ENCODE measurements at regions not wholly inside any gene's neighbourhood (a gene's known extent, or its start where the extent isn't known, plus 50 kb on each side); places are given as distances from the start of the nearest gene placed in this dataset.

DNA sequence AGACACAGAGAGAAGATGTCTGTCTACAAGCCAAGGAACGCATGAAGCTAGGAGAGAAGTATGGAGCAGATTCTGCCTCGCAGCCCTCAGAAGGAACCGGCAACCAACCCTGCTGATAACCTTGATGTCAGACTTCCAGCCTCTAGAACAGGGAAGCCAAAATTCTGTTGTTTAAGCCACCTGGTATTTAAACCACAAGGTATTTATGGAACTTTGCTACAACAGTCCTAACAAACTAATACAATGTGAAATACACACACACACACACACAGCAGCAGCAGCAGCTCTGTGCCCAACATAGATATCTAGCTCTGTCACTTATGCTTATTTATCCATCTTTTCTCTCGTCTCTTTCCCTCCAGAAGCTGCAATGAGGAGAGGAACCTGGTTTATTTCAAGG lies 400.0 kb downstream of the ETS1 start:
- no peak for DNase-seq

DNA sequence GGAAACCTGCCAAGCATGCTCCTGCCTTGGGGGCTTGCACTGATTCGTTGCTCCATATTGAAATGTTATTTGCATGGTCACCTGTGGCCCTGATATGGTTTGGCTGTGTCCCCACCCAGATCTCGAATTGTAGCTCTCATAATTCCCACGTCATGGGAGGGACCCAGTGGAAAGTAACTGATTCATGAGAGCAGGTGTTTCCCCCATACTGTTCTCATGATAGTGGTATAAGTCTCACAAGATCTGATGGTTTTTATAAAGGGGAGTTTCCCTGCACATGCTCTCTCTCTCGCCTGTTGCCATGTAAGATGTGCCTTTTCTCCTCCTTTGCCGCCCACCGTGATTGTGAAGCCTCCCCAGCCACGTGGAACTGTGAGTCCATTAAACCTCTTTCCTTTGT lies 402.4 kb downstream of the ETS1 start:
- no peak for DNase-seq

GRCh38 chr11:128182844-128183243 lies 404.5 kb downstream of the ETS1 start:
- DNase-seq: no peak

DNA sequence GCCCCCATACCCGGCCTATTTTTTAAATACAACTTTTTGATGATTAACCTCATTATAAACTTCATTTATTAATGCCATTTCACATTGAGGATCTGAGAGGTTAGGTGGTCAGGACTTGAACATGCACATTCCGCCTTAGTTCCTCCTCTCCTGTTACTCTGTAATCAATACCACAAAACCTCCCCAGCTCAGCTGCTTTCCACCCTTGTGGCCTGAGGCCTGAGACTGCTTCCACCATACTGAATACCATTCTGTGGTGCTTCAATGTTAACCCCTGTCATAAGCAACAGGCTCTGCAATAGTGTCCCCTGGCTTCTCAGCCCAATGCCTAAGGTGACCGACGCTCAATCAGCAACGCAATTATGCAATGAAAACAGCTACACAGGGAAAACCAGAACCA lies 405.4 kb downstream of the ETS1 start:
- no peak for DNase-seq

DNA sequence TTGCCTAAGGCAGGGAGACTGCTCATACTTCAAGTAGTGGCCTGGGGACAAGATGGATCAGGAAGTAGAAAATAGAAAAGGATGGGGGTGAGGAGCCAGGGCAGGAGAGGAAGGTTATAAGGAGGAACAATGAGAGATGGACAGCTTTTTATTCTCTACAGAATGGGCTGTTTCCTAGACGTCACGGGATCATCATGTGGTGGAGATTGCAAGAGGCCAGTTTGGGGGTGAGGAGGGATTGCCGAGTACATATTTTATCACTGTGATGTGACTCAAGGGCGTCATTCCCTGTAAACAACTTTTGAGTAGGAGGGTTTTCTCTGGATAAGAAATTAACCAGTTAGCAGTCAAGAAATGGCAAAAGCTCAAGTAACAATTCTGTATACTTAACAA lies 406.3 kb downstream of the ETS1 start:
- DNase-seq: no peak

DNA sequence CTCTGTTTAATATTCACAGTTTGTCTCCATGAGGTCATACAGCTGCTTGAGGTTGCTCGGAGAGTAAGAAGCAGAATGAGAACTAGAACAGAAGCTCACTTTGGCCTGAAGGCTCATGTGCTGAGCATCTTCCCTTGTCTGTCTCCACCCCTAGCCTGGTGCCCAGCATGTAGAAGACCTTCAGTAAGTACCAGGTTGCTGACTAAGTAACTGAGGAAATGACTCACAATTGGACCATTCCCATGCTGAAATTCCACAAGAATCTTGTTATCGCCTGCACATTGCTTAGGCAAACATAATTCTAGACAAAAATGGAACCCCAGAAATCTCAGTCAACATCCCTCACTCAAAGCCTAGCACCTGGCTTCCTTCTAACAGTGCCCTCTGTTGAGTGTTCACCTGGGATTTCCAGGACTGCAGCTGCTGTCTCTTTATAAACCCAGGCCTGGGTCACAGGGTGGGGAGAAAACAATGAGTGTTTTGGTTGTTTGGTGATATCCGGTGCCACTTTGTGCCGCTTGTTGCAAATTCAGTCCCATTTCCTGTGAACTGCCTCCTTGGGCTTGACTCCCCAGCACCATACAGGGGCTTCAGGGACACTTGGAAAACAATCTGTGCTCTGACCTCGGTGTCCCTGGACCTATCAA lies 406.8 kb downstream of the ETS1 start:
- peak; percentile 59 for DNase-seq

- DNase-seq: no peak
These were observed 407.8 kb downstream of the ETS1 start for GRCh38 chr11:128179512-128179911.

GRCh38 chr11:128179039-128179438 lies 408.3 kb downstream of the ETS1 start:
- no peak for DNase-seq

DNA sequence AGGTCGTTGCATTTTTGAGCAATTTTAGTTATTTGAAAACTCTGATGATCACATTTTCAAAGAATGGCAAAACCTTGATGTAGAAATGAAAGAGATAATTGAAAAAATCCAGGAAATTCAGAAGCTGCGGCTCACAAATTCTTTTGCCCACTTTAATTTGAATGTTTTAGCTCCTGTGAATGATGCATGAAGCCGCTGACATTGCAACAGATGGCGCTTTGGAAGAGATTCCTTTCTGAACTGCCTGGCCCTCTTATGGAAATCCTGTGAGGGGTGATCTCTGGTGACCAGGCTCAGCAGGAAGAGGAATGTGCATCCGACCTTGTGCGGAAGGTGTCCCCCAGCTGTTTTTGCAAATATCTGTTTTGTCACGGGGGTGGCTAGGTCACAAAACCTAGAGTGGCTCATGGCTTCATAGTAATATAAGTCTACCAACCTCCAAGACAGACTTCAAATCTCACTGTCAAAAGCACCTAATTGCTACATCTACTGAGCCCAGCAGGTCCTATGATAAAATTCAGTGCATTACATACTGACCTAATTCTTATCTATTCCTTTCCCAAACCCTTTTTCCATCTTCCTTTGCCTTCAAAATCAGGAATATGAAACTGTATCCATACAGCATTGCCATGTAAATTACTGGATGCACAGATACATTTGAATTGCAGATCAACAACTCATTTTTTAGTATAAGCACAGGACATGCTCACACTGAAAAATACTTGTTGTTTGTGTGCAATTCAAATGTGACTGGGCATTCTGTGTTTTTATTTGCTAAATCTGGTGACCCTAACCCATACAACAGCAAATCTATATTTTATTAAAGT lies 412.7 kb downstream of the ETS1 start:
- DNase-seq: no peak

DNA sequence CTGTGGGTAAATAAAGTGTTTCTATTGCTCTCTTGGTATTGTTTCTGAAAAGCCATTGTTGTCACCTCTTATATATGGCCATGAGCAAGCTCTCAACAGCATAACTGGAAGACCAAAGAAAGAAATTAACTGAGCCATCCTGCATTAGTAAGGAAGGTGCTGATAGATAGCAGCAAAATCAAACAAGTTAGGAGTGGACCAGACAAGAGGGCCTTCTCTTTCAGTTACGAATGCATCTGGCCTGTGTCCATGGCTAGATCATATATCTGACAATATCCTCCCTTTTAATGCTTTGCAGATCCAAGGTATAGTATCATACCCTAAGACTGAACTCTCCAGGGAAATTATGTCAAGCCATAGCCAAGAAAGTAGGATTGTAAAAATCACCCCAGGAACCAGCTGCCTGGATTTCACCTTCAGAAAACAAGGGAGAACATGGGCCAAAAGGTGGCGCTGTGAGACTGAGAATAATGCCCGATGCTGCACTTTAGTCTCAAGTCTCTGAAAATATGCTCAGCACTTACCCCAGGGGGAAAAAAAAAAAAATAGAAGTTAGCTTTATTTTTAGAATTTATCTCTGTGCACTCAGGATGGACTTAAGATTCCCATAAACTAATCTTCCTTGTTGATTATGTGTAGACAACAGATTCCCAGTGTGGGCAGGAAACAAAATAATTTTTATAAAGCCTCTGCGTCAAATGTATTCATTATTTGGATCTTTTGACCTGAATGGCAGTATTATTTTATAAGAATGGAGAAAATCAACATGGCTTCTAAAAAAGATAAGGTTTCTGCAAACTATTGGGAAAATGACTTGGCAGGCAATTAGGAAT lies 415.1 kb downstream of the ETS1 start:
- DNase-seq: peak; percentile 76

- no peak for DNase-seq
These were observed 415.9 kb downstream of the ETS1 start for GRCh38 chr11:128171506-128171905.

- DNase-seq: no peak
These were observed 421.8 kb downstream of the ETS1 start for GRCh38 chr11:128165572-128165971.

DNA sequence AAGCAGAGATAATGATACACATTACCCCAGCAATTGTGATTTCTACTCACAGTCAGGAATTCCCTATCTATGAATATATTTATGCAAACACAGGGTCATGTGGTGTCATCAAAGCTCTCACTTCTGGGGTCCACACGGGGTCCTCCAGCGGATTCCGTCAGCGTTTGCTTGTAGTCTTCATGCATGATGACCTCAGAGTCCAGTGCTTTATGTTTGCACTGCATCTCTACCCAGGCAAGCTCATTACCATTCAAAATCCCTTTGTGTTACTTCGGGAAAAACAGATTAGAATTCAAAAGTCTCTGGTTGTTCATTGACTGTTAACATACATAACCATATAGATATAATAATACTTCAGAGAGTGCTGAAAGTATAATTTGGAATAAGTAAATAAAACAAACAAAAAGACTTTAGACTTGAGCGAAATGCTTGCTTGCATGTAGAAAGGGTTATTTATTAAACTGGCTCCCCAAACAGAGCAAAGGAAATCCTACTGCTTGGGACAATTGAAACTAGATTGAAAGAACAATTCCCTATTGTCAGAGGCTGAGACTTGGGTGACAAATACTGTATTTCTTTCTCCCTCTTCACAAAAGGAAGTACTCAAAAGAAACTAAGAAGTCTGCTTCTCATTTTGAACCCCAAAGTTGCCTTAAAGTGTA lies 423.1 kb downstream of the ETS1 start:
- no peak for DNase-seq

DNA sequence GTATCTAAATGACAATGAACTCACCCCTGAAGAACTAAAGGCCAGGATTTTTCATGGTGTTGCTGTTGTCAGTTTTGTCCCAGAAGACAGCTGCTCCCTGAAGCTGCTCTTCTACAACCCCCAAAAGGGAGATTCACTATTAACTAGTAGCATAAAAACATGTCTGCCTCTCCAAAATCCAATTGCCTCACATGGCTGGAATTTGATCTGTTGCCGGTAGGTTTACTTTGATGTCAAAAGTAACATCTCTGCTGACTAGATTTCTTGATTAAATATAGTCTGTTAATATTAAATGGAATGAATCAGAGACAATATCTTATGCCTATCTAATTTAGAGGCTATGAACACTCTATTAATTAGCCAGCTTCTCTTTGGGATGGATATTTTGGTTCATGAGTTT lies 425.4 kb downstream of the ETS1 start:
- DNase-seq: no peak

GRCh38 chr11:128161436-128161835 lies 425.9 kb downstream of the ETS1 start:
- no peak for DNase-seq

DNA sequence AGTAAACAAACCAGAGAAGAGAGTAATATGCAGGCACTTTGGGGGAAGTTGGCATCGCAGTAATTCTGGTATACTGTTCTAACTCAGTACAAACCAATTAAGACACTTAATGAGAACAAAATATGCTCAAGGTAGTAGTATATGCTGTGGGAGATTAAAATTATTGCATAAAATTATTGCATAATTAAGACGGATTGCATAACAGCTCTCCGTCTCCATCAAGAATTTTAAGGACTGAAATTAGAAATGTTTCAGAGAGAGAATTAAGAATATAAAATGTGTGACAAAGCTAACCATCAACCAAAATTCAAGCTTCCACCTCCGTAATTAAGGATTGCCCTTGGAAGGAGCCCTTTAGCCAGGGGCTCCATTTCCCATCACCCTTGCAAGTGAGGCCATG lies 428.5 kb downstream of the ETS1 start:
- DNase-seq: no peak

- peak; percentile 75 for DNase-seq
These were observed 429.7 kb downstream of the ETS1 start for GRCh38 chr11:128157423-128158298.

- peak; percentile 47 for DNase-seq
These were observed 430.9 kb downstream of the ETS1 start for GRCh38 chr11:128156486-128156885.

GRCh38 chr11:128155590-128155989 lies 431.8 kb downstream of the ETS1 start:
- no peak for DNase-seq

GRCh38 chr11:128153697-128154048 lies 433.7 kb downstream of the ETS1 start:
- no peak for DNase-seq

GRCh38 chr11:128152796-128153696 lies 434.3 kb downstream of the ETS1 start:
- DNase-seq: no peak

All from kidney glomerular epithelial cell (primary cell).